Heart left ventricle (tissue), 16 donors: ENCODE measurements at regions not wholly inside any gene's neighbourhood (a gene's known extent, or its start where the extent isn't known, plus 50 kb on each side); places are given as distances from the start of the nearest gene placed in this dataset.
A peak's percentile ranks its signal among the peaks of the same experiment; 100 is the strongest.

Experiments
- ATAC-seq, 4 donors: fragments of 200-7000 bp; cut with Tn5 transposase; one replicate each; pipeline ENCODE4 v1.9.1; 2020 to 2022; ENCODE audit warnings: moderate library complexity in 4 of 4, mild to moderate bottlenecking in 3 of 4, moderate number of reproducible peaks in 1 of 4
- DNase-seq, 5 donors: peaks; one replicate each; pipeline ENCODE4 v3.0.0-alpha.2; 2020
- H3K27ac ChIP-seq, 12 donors: fragments of 200-600 bp; sonication (generic) in 4 of 12; one replicate each; pipeline versions ENCODE4 v1.5.0 to v1.8.0; 2016 to 2022; ENCODE audit warnings: mild to moderate bottlenecking in 2 of 12
- H3K27me3 ChIP-seq, 9 donors: fragments of 200-600 bp; sonication (generic) in 2 of 9; one replicate each; pipeline versions ENCODE4 v1.5.1 to v1.8.0; 2016 to 2022; ENCODE audit warnings: mild to moderate bottlenecking in 3 of 9
- H3K36me3 ChIP-seq, 9 donors: fragments of 200-600 bp; sonication (generic) in 2 of 9; one replicate each; pipeline versions ENCODE4 v1.5.0 to v1.8.0; 2018 to 2022; ENCODE audit warnings: mild to moderate bottlenecking in 2 of 9
- H3K4me1 ChIP-seq, 12 donors: fragments of 200-600 bp; sonication (generic) in 4 of 12; one replicate each; pipeline versions ENCODE4 v1.5.0 to v1.8.0; 2016 to 2022; ENCODE audit warnings: mild to moderate bottlenecking in 3 of 12
- H3K4me3 ChIP-seq, 12 donors: fragments of 200-600 bp; sonication (generic) in 4 of 12; one replicate each; pipeline versions ENCODE4 v1.5.0 to v1.8.0; 2017 to 2022; ENCODE audit warnings: mild to moderate bottlenecking in 9 of 12, moderate library complexity in 4 of 12
- H3K9me3 ChIP-seq, 12 donors: fragments of 200-600 bp; sonication (generic) in 4 of 12; one replicate each; pipeline versions ENCODE4 v1.5.0 to v1.8.0; 2016 to 2022; ENCODE audit warnings: mild to moderate bottlenecking in 1 of 12
- CTCF ChIP-seq, 12 donors: fragments of 200-600 bp; sonication (generic) in 4 of 12; IDR thresholded peaks; one replicate each; pipeline versions ENCODE4 v1.5.0 to v1.8.0; 2018 to 2022; ENCODE audit warnings: antibody characterized with exemption in 12 of 12, mild to moderate bottlenecking in 5 of 12
- POLR2A ChIP-seq, 2 donors: fragments of 450-650 bp; IDR thresholded peaks; one replicate each; pipeline ENCODE4 v1.6.1; 2017; ENCODE audit warnings: antibody characterized with exemption in 2 of 2, mild to moderate bottlenecking in 2 of 2, moderate library complexity in 2 of 2
- WGBS, 4 donors: extraction: QIAGEN DNeasy Blood & Tissue Kit in 2 of 4; methylation state at CpG; one replicate each; pipeline versions ENCODE4 v1.1.5 to v1.1.7; 2013 to 2018; 5-methylcytosine and 5-hydroxymethylcytosine counted together
- intact Hi-C, 10 donors: fragments of 100-400 bp; cut with DNase I; formaldehyde crosslinking; loops; one replicate each; pipeline versions ENCODE4 v1.11.1 to v1.14.2; 2022
- donor health status: ischemic (EF 13 %, LVEDD 7.1; RV severe dilation, severe dysfunction).
- donor health status: healthy with polysubstance abuse.
- donor health status: DM: no; HTN: yes; CAD: no.
- donor health status: DM: no; HTN: no; CAD: no.
- donor health status: ischemic (EF 25% LVEDD 6.9; RV normal size, moderate dysfunction).
- donor health status: ischemic (EF 25% LVEDD 5.7; RV mildly dilated, moderate dysfunction).
- donor health status: healthy.
- donor health status: DM: yes; HTN: yes; CAD: no.
- donor health status: ischemic (EF 35%, LVEDD 5.7; RV mildly dilated, moderate dysfunction).
- donor health status: nonischemic (EF 11% LVEDD 7.7; RV severe dilation, severe dysfunction).
- donor health status: DM: yes; HTN: yes; CAD: no.
- donor health status: PGD.
- donor health status: ischemic (EF 29% LVEDD 5.4; RV normal size, mild dysfunction).
- donor health status: nonischemic (EF 23%, LVEDD 6.1; RV moderate dilation, normal function).

- no peak for TF ChIP-seq CTCF (IDR thresholded peaks at IDR 0.05)
- TF ChIP-seq POLR2A (IDR thresholded peaks at IDR 0.05): no peak
- Histone ChIP-seq H3K27ac (no peak overlapping the region), H3K36me3 (no peaks in the 10 kb centered on the region), H3K27me3 (no peaks in the 10 kb centered on the region), H3K9me3 (peaks cover 0 to 9% (median 0%) of the 10 kb centered on the region in 12 donors), H3K4me1 (no peaks in the 10 kb centered on the region), H3K4me3 (no peak overlapping the region)
- no peak for DNase-seq
- intact Hi-C loops: loop anchor here in 2 of 10 donors (5.0 kb wide), 1 partner anchor 34 kb away; no protein-coding TSS in a partner anchor
- no peak for ATAC-seq
- 79 to 87% (median 85%) methylated on average over 15 of the region's 15 CpGs for WGBS, 4 donors
Observed at GRCh38 chr6:165732696-165733488, 69.9 kb upstream of the PDE10A start.

- H3K27ac ChIP-seq: no peak overlapping the region
- intact Hi-C loops: loop anchor here in 9 of 10 donors (1.0 to 10.0 kb wide), 8 partner anchors 67 to 375 kb away; partner anchors contain the start of gene PDE10A (in 1 of the 9)
- H3K4me3 ChIP-seq: no peak overlapping the region
- H3K4me1 ChIP-seq: peaks cover 0 to 5% (median 0%) of the 10 kb centered on the region in 12 donors
- no peaks in the 10 kb centered on the region for H3K36me3 ChIP-seq
- H3K27me3 ChIP-seq: no peaks in the 10 kb centered on the region
- ATAC-seq (peak in 2 of 4 donors; percentile 51 to 63), DNase-seq (no peak)
- H3K9me3 ChIP-seq: no peaks in the 10 kb centered on the region
- no peak for TF ChIP-seq POLR2A (IDR thresholded peaks at IDR 0.05)
- TF ChIP-seq CTCF (IDR thresholded peaks at IDR 0.05): peak; percentile 71 to 92 (median 86)
- 0 to 5% (median 1%) methylated on average over 1 of the region's 1 CpG for WGBS, 4 donors
Observed at GRCh38 chr6:165729307-165729936, 66.4 kb upstream of the PDE10A start.

GRCh38 chr6:165728216-165728615 lies 65.2 kb upstream of the PDE10A start:
- H3K4me1 ChIP-seq: peaks cover 0 to 5% (median 0%) of the 10 kb centered on the region in 12 donors
- no peak overlapping the region for H3K27ac ChIP-seq
- whole genome bisulfite sequencing, 4 donors: 90 to 96% (median 93%) methylated on average over 2 of the region's 2 CpGs
- TF ChIP-seq CTCF (IDR thresholded peaks at IDR 0.05) (no peak), POLR2A (IDR thresholded peaks at IDR 0.05) (no peak)
- no peak for ATAC-seq
- H3K4me3 ChIP-seq: no peak overlapping the region
- H3K27me3 ChIP-seq: no peaks in the 10 kb centered on the region
- no peaks in the 10 kb centered on the region for H3K9me3 ChIP-seq
- intact Hi-C loops: loop anchor here in 9 of 10 donors (2.0 to 10.0 kb wide), 7 partner anchors 66 to 377 kb away; partner anchors contain the start of gene PDE10A (in 1 of the 9)
- no peaks in the 10 kb centered on the region for H3K36me3 ChIP-seq
- DNase-seq: no peak

GRCh38 chr6:165726965-165727381 lies 63.9 kb upstream of the PDE10A start:
- 59 to 76% (median 73%) methylated on average over 21 to 23 of the region's 23 CpGs for WGBS, 4 donors
- intact Hi-C loops: loop anchor here in 9 of 10 donors (2.0 to 10.0 kb wide), 6 partner anchors 65 to 378 kb away; partner anchors contain the start of gene PDE10A (in 1 of the 9)
- TF ChIP-seq CTCF (IDR thresholded peaks at IDR 0.05) (no peak), POLR2A (IDR thresholded peaks at IDR 0.05) (no peak)
- no peak overlapping the region for H3K4me3 ChIP-seq
- DNase-seq (peak in 1 of 5 donors; percentile 41), ATAC-seq (peak in 3 of 4 donors; percentile 45 to 57 (median 47))
- H3K27ac ChIP-seq: no peak overlapping the region
- H3K36me3 ChIP-seq: no peaks in the 10 kb centered on the region
- H3K4me1 ChIP-seq: peaks cover 0 to 5% (median 0%) of the 10 kb centered on the region in 12 donors
- H3K9me3 ChIP-seq: no peaks in the 10 kb centered on the region
- H3K27me3 ChIP-seq: no peaks in the 10 kb centered on the region
